ENCODE measurements at regions not wholly inside any gene's neighbourhood (a gene's known extent, or its start where the extent isn't known, plus 50 kb on each side); places are given as distances from the start of the nearest gene placed in this dataset.
A peak's percentile ranks its signal among the peaks of the same experiment; 100 is the strongest.

DNA sequence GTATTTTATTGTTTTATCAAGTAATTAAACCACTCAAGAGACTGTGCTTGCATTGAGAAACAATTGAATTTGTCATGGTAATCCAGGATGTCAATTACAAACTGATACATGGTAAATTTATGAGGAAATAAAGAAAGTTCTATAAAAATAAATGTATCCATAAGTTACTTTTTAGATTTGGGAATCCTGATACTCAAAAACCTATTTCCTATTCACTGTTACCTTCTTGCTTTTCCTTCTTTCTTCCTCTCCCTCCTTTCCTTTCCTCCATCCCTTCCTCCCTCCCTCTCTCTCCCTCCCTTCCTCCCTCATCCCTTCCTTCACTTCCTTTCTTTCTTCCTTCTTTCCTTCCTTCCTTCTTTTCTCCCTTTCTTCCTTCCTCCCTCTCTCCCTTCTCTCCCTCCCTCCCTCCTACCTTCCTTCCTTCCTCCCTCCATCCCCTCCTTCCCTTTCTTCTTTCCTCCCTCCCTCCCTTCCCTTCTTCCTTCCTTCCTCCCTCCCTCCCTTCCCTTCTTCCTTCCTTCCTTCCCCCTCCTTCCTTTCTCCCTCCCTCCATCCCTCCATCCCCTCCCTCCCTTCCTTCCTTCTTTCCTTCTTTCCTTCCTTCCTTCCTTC, 1299.1 kb upstream of the ZEB2 start:
- H3K36me3 ChIP-seq (ENCODE audit: insufficient read depth, low read length), result no peaks in the 10 kb centered on the region
- H3K4me3 ChIP-seq (ENCODE audit: insufficient read depth, low read depth, low read length), result no peak overlapping the region
- H3K4me1 Mint-ChIP-seq (ENCODE audit: low read depth, unreplicated experiment), result peaks cover 8% of the 10 kb centered on the region
- no peaks in the 10 kb centered on the region for H3K4me1 ChIP-seq (ENCODE audit: insufficient read depth, low read length)
- H3K4me3 Mint-ChIP-seq (ENCODE audit: unreplicated experiment), result no peak overlapping the region
- H2AFZ ChIP-seq (ENCODE audit: low read depth, low read length), result no peak overlapping the region
- FAIRE-seq (no peak), DNase-seq (ENCODE audit: low read depth) (no peak)
- H3K27ac ChIP-seq (ENCODE audit: low read depth, low read length), result no peak overlapping the region
- no peak overlapping the region for H3K27ac Mint-ChIP-seq (ENCODE audit: unreplicated experiment)
- no peaks in the 10 kb centered on the region for H3K27me3 Mint-ChIP-seq (ENCODE audit: low read depth, unreplicated experiment)
- no peak overlapping the region for H3K9ac ChIP-seq (ENCODE audit: low read length)
- H3K36me3 Mint-ChIP-seq (ENCODE audit: low read depth, unreplicated experiment), result no peaks in the 10 kb centered on the region
- no peaks in the 10 kb centered on the region for H4K20me1 ChIP-seq (ENCODE audit: insufficient read depth, low read length)
- no peaks in the 10 kb centered on the region for H3K9me3 ChIP-seq (ENCODE audit: insufficient read depth, low read depth, low read length)
- no peaks in the 10 kb centered on the region for H3K9me3 Mint-ChIP-seq (ENCODE audit: unreplicated experiment)
- no peak overlapping the region for H3K4me2 ChIP-seq (ENCODE audit: low read length)
- no peaks in the 10 kb centered on the region for H3K27me3 ChIP-seq (ENCODE audit: insufficient read depth, low read length)
- no peak for TF ChIP-seq EZH2 (IDR thresholded peaks at IDR 0.05; ENCODE audit: insufficient read depth, low read length)
- TF ChIP-seq, protein P1, sequence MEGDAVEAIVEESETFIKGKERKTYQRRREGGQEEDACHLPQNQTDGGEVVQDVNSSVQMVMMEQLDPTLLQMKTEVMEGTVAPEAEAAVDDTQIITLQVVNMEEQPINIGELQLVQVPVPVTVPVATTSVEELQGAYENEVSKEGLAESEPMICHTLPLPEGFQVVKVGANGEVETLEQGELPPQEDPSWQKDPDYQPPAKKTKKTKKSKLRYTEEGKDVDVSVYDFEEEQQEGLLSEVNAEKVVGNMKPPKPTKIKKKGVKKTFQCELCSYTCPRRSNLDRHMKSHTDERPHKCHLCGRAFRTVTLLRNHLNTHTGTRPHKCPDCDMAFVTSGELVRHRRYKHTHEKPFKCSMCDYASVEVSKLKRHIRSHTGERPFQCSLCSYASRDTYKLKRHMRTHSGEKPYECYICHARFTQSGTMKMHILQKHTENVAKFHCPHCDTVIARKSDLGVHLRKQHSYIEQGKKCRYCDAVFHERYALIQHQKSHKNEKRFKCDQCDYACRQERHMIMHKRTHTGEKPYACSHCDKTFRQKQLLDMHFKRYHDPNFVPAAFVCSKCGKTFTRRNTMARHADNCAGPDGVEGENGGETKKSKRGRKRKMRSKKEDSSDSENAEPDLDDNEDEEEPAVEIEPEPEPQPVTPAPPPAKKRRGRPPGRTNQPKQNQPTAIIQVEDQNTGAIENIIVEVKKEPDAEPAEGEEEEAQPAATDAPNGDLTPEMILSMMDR (IDR thresholded peaks at IDR 0.05; ENCODE audit: insufficient read depth, low read depth, low read length), result no peak
- no peaks in the 10 kb centered on the region for H3K79me2 ChIP-seq (ENCODE audit: insufficient read depth, low read length)

DNA sequence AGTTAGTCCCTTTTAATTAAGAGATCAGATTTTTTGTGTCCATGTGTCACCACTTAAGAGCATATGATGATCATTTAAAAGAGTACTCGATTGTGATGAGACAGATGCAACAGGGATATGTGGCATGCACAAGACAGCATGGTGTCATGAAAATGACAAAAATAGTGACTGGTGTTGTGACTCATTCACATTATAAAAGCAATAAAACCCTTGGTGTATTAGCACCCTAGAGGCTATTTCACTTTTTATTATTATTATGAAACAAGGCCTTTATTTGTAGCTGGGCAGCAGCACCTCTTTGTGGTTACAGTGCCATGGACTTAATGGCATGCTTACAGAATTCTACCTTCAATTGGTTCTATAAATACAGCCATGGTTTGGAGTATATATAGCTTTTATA, 1296.0 kb upstream of the ZEB2 start:
- Mint-ChIP-seq H3K27me3 (ENCODE audit: low read depth, unreplicated experiment) (no peaks in the 10 kb centered on the region), H3K4me1 (ENCODE audit: low read depth, unreplicated experiment) (peaks cover 27% of the 10 kb centered on the region), H3K27ac (ENCODE audit: unreplicated experiment) (no peak overlapping the region), H3K9me3 (ENCODE audit: unreplicated experiment) (no peaks in the 10 kb centered on the region), H3K4me3 (ENCODE audit: unreplicated experiment) (no peak overlapping the region), H3K36me3 (ENCODE audit: low read depth, unreplicated experiment) (no peaks in the 10 kb centered on the region)
- H3K27ac ChIP-seq (ENCODE audit: low read depth, low read length), result no peak overlapping the region
- H3K9ac ChIP-seq (ENCODE audit: low read length), result no peak overlapping the region
- no peaks in the 10 kb centered on the region for H3K27me3 ChIP-seq (ENCODE audit: insufficient read depth, low read length)
- H3K4me2 ChIP-seq (ENCODE audit: low read length), result no peak overlapping the region
- no peak for TF ChIP-seq EZH2 (IDR thresholded peaks at IDR 0.05; ENCODE audit: insufficient read depth, low read length)
- TF ChIP-seq, protein P1 (IDR thresholded peaks at IDR 0.05; ENCODE audit: insufficient read depth, low read depth, low read length), result no peak
- no peak overlapping the region for H3K4me3 ChIP-seq (ENCODE audit: insufficient read depth, low read depth, low read length)
- H4K20me1 ChIP-seq (ENCODE audit: insufficient read depth, low read length), result no peaks in the 10 kb centered on the region
- H2AFZ ChIP-seq (ENCODE audit: low read depth, low read length), result no peak overlapping the region
- no peaks in the 10 kb centered on the region for H3K36me3 ChIP-seq (ENCODE audit: insufficient read depth, low read length)
- H3K79me2 ChIP-seq (ENCODE audit: insufficient read depth, low read length), result no peaks in the 10 kb centered on the region
- DNase-seq (ENCODE audit: low read depth) (no peak), FAIRE-seq (no peak)
- H3K9me3 ChIP-seq (ENCODE audit: insufficient read depth, low read depth, low read length), result no peaks in the 10 kb centered on the region
- H3K4me1 ChIP-seq (ENCODE audit: insufficient read depth, low read length), result peaks cover 10% of the 10 kb centered on the region

DNA sequence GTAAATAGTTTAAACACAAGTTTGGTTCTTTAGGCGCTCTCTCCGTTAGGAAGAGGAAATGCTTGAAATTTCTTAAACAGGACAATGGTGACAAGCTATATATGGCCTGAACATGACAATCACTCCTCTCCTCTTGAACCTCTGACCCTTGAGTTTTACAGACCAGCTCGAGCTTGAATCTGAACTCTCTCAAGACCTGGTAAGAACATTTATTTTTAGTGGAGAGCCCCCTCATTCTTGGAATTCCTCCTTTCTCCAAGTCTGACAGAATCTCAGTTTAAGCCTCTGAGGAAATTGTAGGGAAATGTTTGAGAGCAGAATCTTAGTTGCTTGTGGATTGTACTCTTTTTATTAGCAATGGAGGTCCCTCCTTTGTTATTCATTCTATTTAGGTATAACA, 1293.6 kb upstream of the ZEB2 start:
- peaks cover 27% of the 10 kb centered on the region for H3K4me1 Mint-ChIP-seq (ENCODE audit: low read depth, unreplicated experiment)
- H3K27me3 ChIP-seq (ENCODE audit: insufficient read depth, low read length), result no peaks in the 10 kb centered on the region
- DNase-seq (ENCODE audit: low read depth), result peak; percentile 17
- peak overlapping the region; percentile 23 for H3K27ac Mint-ChIP-seq (ENCODE audit: unreplicated experiment)
- H3K36me3 Mint-ChIP-seq (ENCODE audit: low read depth, unreplicated experiment), result no peaks in the 10 kb centered on the region
- no peak overlapping the region for H3K9ac ChIP-seq (ENCODE audit: low read length)
- no peaks in the 10 kb centered on the region for H3K9me3 ChIP-seq (ENCODE audit: insufficient read depth, low read depth, low read length)
- no peak overlapping the region for H3K4me2 ChIP-seq (ENCODE audit: low read length)
- no peak overlapping the region for H3K4me3 Mint-ChIP-seq (ENCODE audit: unreplicated experiment)
- H3K9me3 Mint-ChIP-seq (ENCODE audit: unreplicated experiment), result no peaks in the 10 kb centered on the region
- FAIRE-seq, result no peak
- TF ChIP-seq, protein P1 (IDR thresholded peaks at IDR 0.05; ENCODE audit: insufficient read depth, low read depth, low read length), result no peak
- no peak for TF ChIP-seq EZH2 (IDR thresholded peaks at IDR 0.05; ENCODE audit: insufficient read depth, low read length)
- no peaks in the 10 kb centered on the region for H3K27me3 Mint-ChIP-seq (ENCODE audit: low read depth, unreplicated experiment)
- no peaks in the 10 kb centered on the region for H3K79me2 ChIP-seq (ENCODE audit: insufficient read depth, low read length)
- no peak overlapping the region for H3K4me3 ChIP-seq (ENCODE audit: insufficient read depth, low read depth, low read length)
- no peak overlapping the region for H3K27ac ChIP-seq (ENCODE audit: low read depth, low read length)
- no peaks in the 10 kb centered on the region for H4K20me1 ChIP-seq (ENCODE audit: insufficient read depth, low read length)
- no peak overlapping the region for H2AFZ ChIP-seq (ENCODE audit: low read depth, low read length)
- no peaks in the 10 kb centered on the region for H3K36me3 ChIP-seq (ENCODE audit: insufficient read depth, low read length)
- peaks cover 10% of the 10 kb centered on the region for H3K4me1 ChIP-seq (ENCODE audit: insufficient read depth, low read length)

Data from astrocyte (in vitro differentiated cells and primary cell).